ENCODE measurements at regions not wholly inside any gene's neighbourhood (a gene's known extent, or its start where the extent isn't known, plus 50 kb on each side); places are given as distances from the start of the nearest gene placed in this dataset.

- no peak for DNase-seq
These were observed 1169.3 kb upstream of the DDX18 start for GRCh38 chr2:116645155-116645554.

GRCh38 chr2:116668691-116669090 is 1145.8 kb upstream of the DDX18 start:
- no peak for DNase-seq

- no peak for DNase-seq
These were observed 1144.7 kb upstream of the DDX18 start for GRCh38 chr2:116669782-116670181.

- no peak for DNase-seq
These were observed 1140.3 kb upstream of the DDX18 start for GRCh38 chr2:116674188-116674587.

GRCh38 chr2:116676776-116677175 is 1137.7 kb upstream of the DDX18 start:
- no peak for DNase-seq

- no peak for DNase-seq
These were observed 1134.1 kb upstream of the DDX18 start for GRCh38 chr2:116680256-116680936.

- DNase-seq, result no peak
These were observed 1127.1 kb upstream of the DDX18 start for GRCh38 chr2:116687371-116687770.

- DNase-seq, result no peak
These were observed 1121.5 kb upstream of the DDX18 start for GRCh38 chr2:116692988-116693387.

GRCh38 chr2:116696223-116696622 is 1118.3 kb upstream of the DDX18 start:
- DNase-seq, result no peak

GRCh38 chr2:116696903-116697302 is 1117.6 kb upstream of the DDX18 start:
- no peak for DNase-seq

GRCh38 chr2:116706396-116706795 is 1108.1 kb upstream of the DDX18 start:
- no peak for DNase-seq

GRCh38 chr2:116716038-116716437 is 1098.5 kb upstream of the DDX18 start:
- DNase-seq, result no peak

GRCh38 chr2:116716444-116716843 is 1098.0 kb upstream of the DDX18 start:
- DNase-seq, result no peak

- DNase-seq, result no peak
These were observed 1096.7 kb upstream of the DDX18 start for GRCh38 chr2:116717832-116718231.

- DNase-seq, result no peak
These were observed 1096.0 kb upstream of the DDX18 start for GRCh38 chr2:116718451-116718850.

- DNase-seq, result no peak
These were observed 1094.7 kb upstream of the DDX18 start for GRCh38 chr2:116719836-116720235.

- DNase-seq, result no peak
These were observed 1089.9 kb upstream of the DDX18 start for GRCh38 chr2:116724550-116724949.

- peak; percentile 8 for DNase-seq
These were observed 1082.2 kb upstream of the DDX18 start for GRCh38 chr2:116732322-116732721.

GRCh38 chr2:116733699-116734098 is 1080.8 kb upstream of the DDX18 start:
- peak; percentile 24 for DNase-seq

- DNase-seq, result no peak
These were observed 1076.5 kb upstream of the DDX18 start for GRCh38 chr2:116737951-116738350.

GRCh38 chr2:116747103-116747502 is 1067.4 kb upstream of the DDX18 start:
- DNase-seq, result no peak

- DNase-seq, result no peak
These were observed 1064.5 kb upstream of the DDX18 start for GRCh38 chr2:116749994-116750393.

- DNase-seq, result no peak
These were observed 1060.0 kb upstream of the DDX18 start for GRCh38 chr2:116754381-116755101.

- no peak for DNase-seq
These were observed 1052.6 kb upstream of the DDX18 start for GRCh38 chr2:116761864-116762263.

Data from tongue (tissue), 1 donor.